ENCODE measurements at regions not wholly inside any gene's neighbourhood (a gene's known extent, or its start where the extent isn't known, plus 50 kb on each side); places are given as distances from the start of the nearest gene placed in this dataset.

DNA sequence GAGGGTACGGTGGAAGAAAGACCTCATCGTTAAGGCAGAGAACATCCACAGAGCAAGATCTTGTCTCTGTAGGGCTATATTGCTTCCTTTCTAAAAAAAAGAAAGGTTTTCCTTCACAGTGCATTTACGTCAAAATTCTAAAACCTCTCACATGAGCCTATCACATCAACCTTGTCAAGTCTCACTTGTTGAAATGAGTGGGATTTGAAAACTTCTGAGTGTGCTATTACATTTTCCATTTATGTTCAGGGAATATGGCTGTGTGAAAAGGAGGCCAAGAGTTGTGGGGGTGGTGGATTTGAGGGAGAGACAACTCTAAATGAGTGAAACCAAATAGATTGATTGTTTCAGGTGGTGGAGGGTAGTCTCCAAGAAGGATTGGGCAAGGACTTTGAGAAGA, 147.1 kb upstream of the MPDZ start:
- Mint-ChIP-seq H3K4me1 (ENCODE audit: unreplicated experiment) (peaks cover 44% of the 10 kb centered on the region), H3K9me3 (ENCODE audit: unreplicated experiment) (no peaks in the 10 kb centered on the region), H3K36me3 (ENCODE audit: low read depth, unreplicated experiment) (no peaks in the 10 kb centered on the region), H3K27ac (ENCODE audit: unreplicated experiment) (no peak overlapping the region), H3K27me3 (ENCODE audit: unreplicated experiment) (peaks cover 6% of the 10 kb centered on the region), H3K4me3 (ENCODE audit: unreplicated experiment) (no peak overlapping the region)
- no peak for TF ChIP-seq CTCF (IDR thresholded peaks at IDR 0.05; ENCODE audit: unreplicated experiment)
- no peak for DNase-seq (ENCODE audit: low spot score)

- Mint-ChIP-seq H3K27me3 (ENCODE audit: unreplicated experiment) (no peaks in the 10 kb centered on the region), H3K36me3 (ENCODE audit: low read depth, unreplicated experiment) (peaks cover 8% of the 10 kb centered on the region), H3K4me3 (ENCODE audit: unreplicated experiment) (no peak overlapping the region), H3K27ac (ENCODE audit: unreplicated experiment) (no peak overlapping the region), H3K9me3 (ENCODE audit: unreplicated experiment) (no peaks in the 10 kb centered on the region), H3K4me1 (ENCODE audit: unreplicated experiment) (peaks cover 27% of the 10 kb centered on the region)
- no peak for TF ChIP-seq CTCF (IDR thresholded peaks at IDR 0.05; ENCODE audit: unreplicated experiment)
- DNase-seq (ENCODE audit: low spot score), result no peak
Observed at GRCh38 chr9:13424872-13425271, 145.4 kb upstream of the MPDZ start.

DNA sequence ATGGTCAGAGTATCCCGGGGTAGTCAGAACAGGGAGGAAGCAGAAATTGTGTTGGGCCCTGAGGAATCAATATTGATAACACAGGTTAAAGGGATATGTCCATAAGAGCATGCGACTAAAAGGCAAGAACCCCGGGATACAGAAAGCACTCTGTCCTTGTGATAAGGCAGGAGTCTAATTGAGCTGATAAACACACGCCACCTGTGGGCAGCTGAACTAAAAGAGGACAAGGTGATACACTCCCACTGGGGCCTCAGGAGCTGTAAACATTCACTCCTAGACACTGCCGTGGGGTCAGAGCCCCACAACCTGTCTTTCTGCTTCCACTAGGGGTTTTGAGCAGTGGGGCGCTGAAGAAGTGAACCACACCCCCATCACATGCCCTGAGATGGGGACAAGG, 144.7 kb upstream of the MPDZ start:
- Mint-ChIP-seq H3K9me3 (ENCODE audit: unreplicated experiment) (no peaks in the 10 kb centered on the region), H3K4me3 (ENCODE audit: unreplicated experiment) (no peak overlapping the region), H3K4me1 (ENCODE audit: unreplicated experiment) (peaks cover 22% of the 10 kb centered on the region), H3K27me3 (ENCODE audit: unreplicated experiment) (no peaks in the 10 kb centered on the region), H3K36me3 (ENCODE audit: low read depth, unreplicated experiment) (peaks cover 8% of the 10 kb centered on the region), H3K27ac (ENCODE audit: unreplicated experiment) (no peak overlapping the region)
- DNase-seq (ENCODE audit: low spot score), result no peak
- TF ChIP-seq CTCF (IDR thresholded peaks at IDR 0.05; ENCODE audit: unreplicated experiment), result no peak

DNA sequence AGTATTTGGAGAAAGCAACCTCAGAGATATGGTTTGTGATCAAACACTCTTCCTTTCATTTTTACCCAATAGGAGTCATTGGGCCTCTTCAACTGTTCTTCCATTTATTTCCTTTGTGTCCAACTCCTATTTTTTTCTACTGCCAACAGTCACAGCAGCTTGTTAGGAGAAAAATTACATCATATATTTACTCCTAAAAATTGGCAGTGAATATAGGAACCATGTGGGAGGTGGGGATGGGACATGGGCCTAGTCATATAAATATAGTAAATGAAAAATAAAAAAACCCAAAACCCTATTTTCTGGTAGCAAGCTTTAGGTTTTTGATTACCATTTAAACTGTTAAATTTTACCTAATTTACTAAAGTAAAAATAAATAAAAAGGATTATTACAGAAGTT, 134.9 kb upstream of the MPDZ start:
- no peak for DNase-seq (ENCODE audit: low spot score)
- peaks cover 10% of the 10 kb centered on the region for H3K4me1 Mint-ChIP-seq (ENCODE audit: unreplicated experiment)
- H3K36me3 Mint-ChIP-seq (ENCODE audit: low read depth, unreplicated experiment), result peaks cover 4% of the 10 kb centered on the region
- no peak overlapping the region for H3K4me3 Mint-ChIP-seq (ENCODE audit: unreplicated experiment)
- TF ChIP-seq CTCF (IDR thresholded peaks at IDR 0.05; ENCODE audit: unreplicated experiment), result no peak
- H3K27me3 Mint-ChIP-seq (ENCODE audit: unreplicated experiment), result peaks cover 2% of the 10 kb centered on the region
- H3K27ac Mint-ChIP-seq (ENCODE audit: unreplicated experiment), result no peak overlapping the region
- no peaks in the 10 kb centered on the region for H3K9me3 Mint-ChIP-seq (ENCODE audit: unreplicated experiment)

- DNase-seq (ENCODE audit: low spot score), result no peak
- no peaks in the 10 kb centered on the region for H3K27me3 Mint-ChIP-seq (ENCODE audit: unreplicated experiment)
- peaks cover 12% of the 10 kb centered on the region for H3K36me3 Mint-ChIP-seq (ENCODE audit: low read depth, unreplicated experiment)
- TF ChIP-seq CTCF (IDR thresholded peaks at IDR 0.05; ENCODE audit: unreplicated experiment), result no peak
- peaks cover 1% of the 10 kb centered on the region for H3K4me1 Mint-ChIP-seq (ENCODE audit: unreplicated experiment)
- H3K27ac Mint-ChIP-seq (ENCODE audit: unreplicated experiment), result no peak overlapping the region
- no peaks in the 10 kb centered on the region for H3K9me3 Mint-ChIP-seq (ENCODE audit: unreplicated experiment)
- no peak overlapping the region for H3K4me3 Mint-ChIP-seq (ENCODE audit: unreplicated experiment)
Observed at GRCh38 chr9:13412331-13412730, 132.8 kb upstream of the MPDZ start.

Data from endothelial cell (in vitro differentiated cells).